ENCODE measurements at regions not wholly inside any gene's neighbourhood (a gene's known extent, or its start where the extent isn't known, plus 50 kb on each side); places are given as distances from the start of the nearest gene placed in this dataset.
A peak's percentile ranks its signal among the peaks of the same experiment; 100 is the strongest.
"Not testable (repeated sequence)": the region's sequence is repeated elsewhere in the genome, so short reads cannot be mapped to it uniquely, and the experiment has no call there.

- Histone ChIP-seq H3K4me1 (ENCODE audit: control insufficient read depth, insufficient read depth, low read length) (peaks cover 1% of the 10 kb centered on the region; the same call in 1 of the 2 replicates), H3K36me3 (ENCODE audit: control insufficient read depth, insufficient read depth, low read length) (no peaks in the 10 kb centered on the region), H3K27me3 (ENCODE audit: control insufficient read depth, insufficient read depth, low read length) (no peaks in the 10 kb centered on the region), H3K27ac (ENCODE audit: low read length) (no peak overlapping the region), H3K9me3 (ENCODE audit: control insufficient read depth, insufficient read depth, low read length) (no peaks in the 10 kb centered on the region), H3K4me3 (ENCODE audit: low read length) (no peak overlapping the region)
- no peak for DNase-seq (ENCODE audit: low read depth, low spot score)
- no CpG with 5 or more reads among the region's 3 CpGs for WGBS (ENCODE audit: insufficient coverage, insufficient read length)
Measured at GRCh38 chr13:103515410-103515809, 449.2 kb upstream of the SLC10A2 start.

- no peaks in the 10 kb centered on the region for H3K36me3 ChIP-seq (ENCODE audit: control insufficient read depth, insufficient read depth, low read length)
- H3K4me1 ChIP-seq (ENCODE audit: control insufficient read depth, insufficient read depth, low read length): peaks cover 1% of the 10 kb centered on the region; the same call in 1 of the 2 replicates
- no peaks in the 10 kb centered on the region for H3K9me3 ChIP-seq (ENCODE audit: control insufficient read depth, insufficient read depth, low read length)
- no peak overlapping the region for H3K4me3 ChIP-seq (ENCODE audit: low read length)
- no peak for DNase-seq (ENCODE audit: low read depth, low spot score)
- H3K27ac ChIP-seq (ENCODE audit: low read length): no peak overlapping the region
- H3K27me3 ChIP-seq (ENCODE audit: control insufficient read depth, insufficient read depth, low read length): no peaks in the 10 kb centered on the region
- WGBS (ENCODE audit: insufficient coverage, insufficient read length): no CpG with 5 or more reads among the region's 2 CpGs
Measured at GRCh38 chr13:103514619-103515018, 448.4 kb upstream of the SLC10A2 start.

GRCh38 chr13:103514188-103514587 is 448.0 kb upstream of the SLC10A2 start:
- H3K27me3 ChIP-seq (ENCODE audit: control insufficient read depth, insufficient read depth, low read length): no peaks in the 10 kb centered on the region
- H3K9me3 ChIP-seq (ENCODE audit: control insufficient read depth, insufficient read depth, low read length): no peaks in the 10 kb centered on the region
- H3K27ac ChIP-seq (ENCODE audit: low read length): no peak overlapping the region
- H3K4me1 ChIP-seq (ENCODE audit: control insufficient read depth, insufficient read depth, low read length): peaks cover 1% of the 10 kb centered on the region; the same call in 1 of the 2 replicates
- no peaks in the 10 kb centered on the region for H3K36me3 ChIP-seq (ENCODE audit: control insufficient read depth, insufficient read depth, low read length)
- no peak for DNase-seq (ENCODE audit: low read depth, low spot score)
- no CpG with 5 or more reads among the region's 1 CpG for WGBS (ENCODE audit: insufficient coverage, insufficient read length)
- H3K4me3 ChIP-seq (ENCODE audit: low read length): no peak overlapping the region

- H3K27me3 ChIP-seq (ENCODE audit: control insufficient read depth, insufficient read depth, low read length): no peaks in the 10 kb centered on the region
Measured at GRCh38 chr13:103510007-103510535, 443.9 kb upstream of the SLC10A2 start.

GRCh38 chr13:103497404-103497803 is 431.2 kb upstream of the SLC10A2 start:
- DNase-seq (ENCODE audit: low read depth, low spot score): no peak
- WGBS (ENCODE audit: insufficient coverage, insufficient read length): no CpG with 5 or more reads among the region's 1 CpG
- H3K27me3 ChIP-seq (ENCODE audit: control insufficient read depth, insufficient read depth, low read length): no peaks in the 10 kb centered on the region
- H3K36me3 ChIP-seq (ENCODE audit: control insufficient read depth, insufficient read depth, low read length): no peaks in the 10 kb centered on the region
- H3K4me3 ChIP-seq (ENCODE audit: low read length): no peak overlapping the region
- H3K9me3 ChIP-seq (ENCODE audit: control insufficient read depth, insufficient read depth, low read length): no peaks in the 10 kb centered on the region
- no peaks in the 10 kb centered on the region for H3K4me1 ChIP-seq (ENCODE audit: control insufficient read depth, insufficient read depth, low read length)
- H3K27ac ChIP-seq (ENCODE audit: low read length): no peak overlapping the region

More at GRCh38 chr13:103510007-103510535, 443.9 kb upstream of the SLC10A2 start:
- Histone ChIP-seq H3K4me3 (ENCODE audit: low read length) (no peak overlapping the region), H3K9me3 (ENCODE audit: control insufficient read depth, insufficient read depth, low read length) (no peaks in the 10 kb centered on the region), H3K27ac (ENCODE audit: low read length) (no peak overlapping the region), H3K4me1 (ENCODE audit: control insufficient read depth, insufficient read depth, low read length) (no peaks in the 10 kb centered on the region), H3K36me3 (ENCODE audit: control insufficient read depth, insufficient read depth, low read length) (no peaks in the 10 kb centered on the region)
- DNase-seq (ENCODE audit: low read depth, low spot score): no peak
- no CpG with 5 or more reads among the region's 13 CpGs for WGBS (ENCODE audit: insufficient coverage, insufficient read length)

- Histone ChIP-seq H3K36me3 (ENCODE audit: control insufficient read depth, insufficient read depth, low read length) (no peaks in the 10 kb centered on the region), H3K27me3 (ENCODE audit: control insufficient read depth, insufficient read depth, low read length) (no peaks in the 10 kb centered on the region), H3K4me3 (ENCODE audit: low read length) (no peak overlapping the region), H3K4me1 (ENCODE audit: control insufficient read depth, insufficient read depth, low read length) (no peaks in the 10 kb centered on the region), H3K27ac (ENCODE audit: low read length) (no peak overlapping the region), H3K9me3 (ENCODE audit: control insufficient read depth, insufficient read depth, low read length) (no peaks in the 10 kb centered on the region)
- no CpG with 5 or more reads among the region's 2 CpGs for WGBS (ENCODE audit: insufficient coverage, insufficient read length)
- DNase-seq (ENCODE audit: low read depth, low spot score): no peak
Measured at GRCh38 chr13:103487841-103488240, 421.6 kb upstream of the SLC10A2 start.

- DNase-seq (ENCODE audit: low read depth, low spot score): no peak
- H3K4me1 ChIP-seq (ENCODE audit: control insufficient read depth, insufficient read depth, low read length): no peaks in the 10 kb centered on the region
- H3K4me3 ChIP-seq (ENCODE audit: low read length): no peak overlapping the region
- no peak overlapping the region for H3K27ac ChIP-seq (ENCODE audit: low read length)
- H3K36me3 ChIP-seq (ENCODE audit: control insufficient read depth, insufficient read depth, low read length): no peaks in the 10 kb centered on the region
- no peaks in the 10 kb centered on the region for H3K27me3 ChIP-seq (ENCODE audit: control insufficient read depth, insufficient read depth, low read length)
- H3K9me3 ChIP-seq (ENCODE audit: control insufficient read depth, insufficient read depth, low read length): no peaks in the 10 kb centered on the region
- WGBS (ENCODE audit: insufficient coverage, insufficient read length): no CpG with 5 or more reads among the region's 1 CpG
Measured at GRCh38 chr13:103473081-103473480, 406.9 kb upstream of the SLC10A2 start.

GRCh38 chr13:103471896-103472295 is 405.7 kb upstream of the SLC10A2 start:
- Histone ChIP-seq H3K27me3 (ENCODE audit: control insufficient read depth, insufficient read depth, low read length) (no peaks in the 10 kb centered on the region), H3K36me3 (ENCODE audit: control insufficient read depth, insufficient read depth, low read length) (no peaks in the 10 kb centered on the region), H3K27ac (ENCODE audit: low read length) (no peak overlapping the region), H3K4me3 (ENCODE audit: low read length) (no peak overlapping the region), H3K4me1 (ENCODE audit: control insufficient read depth, insufficient read depth, low read length) (no peaks in the 10 kb centered on the region), H3K9me3 (ENCODE audit: control insufficient read depth, insufficient read depth, low read length) (no peaks in the 10 kb centered on the region)
- no CpG with 5 or more reads among the region's 4 CpGs for WGBS (ENCODE audit: insufficient coverage, insufficient read length)
- DNase-seq (ENCODE audit: low read depth, low spot score): peak; percentile 0

GRCh38 chr13:103469771-103470170 is 403.6 kb upstream of the SLC10A2 start:
- H3K9me3 ChIP-seq (ENCODE audit: control insufficient read depth, insufficient read depth, low read length): no peaks in the 10 kb centered on the region
- no peaks in the 10 kb centered on the region for H3K27me3 ChIP-seq (ENCODE audit: control insufficient read depth, insufficient read depth, low read length)
- H3K4me1 ChIP-seq (ENCODE audit: control insufficient read depth, insufficient read depth, low read length): no peaks in the 10 kb centered on the region
- DNase-seq (ENCODE audit: low read depth, low spot score): no peak
- WGBS (ENCODE audit: insufficient coverage, insufficient read length): no CpG with 5 or more reads among the region's 1 CpG
- no peak overlapping the region for H3K4me3 ChIP-seq (ENCODE audit: low read length)
- H3K27ac ChIP-seq (ENCODE audit: low read length): no peak overlapping the region
- no peaks in the 10 kb centered on the region for H3K36me3 ChIP-seq (ENCODE audit: control insufficient read depth, insufficient read depth, low read length)

- Histone ChIP-seq H3K36me3 (ENCODE audit: control insufficient read depth, insufficient read depth, low read length) (no peaks in the 10 kb centered on the region), H3K27me3 (ENCODE audit: control insufficient read depth, insufficient read depth, low read length) (no peaks in the 10 kb centered on the region), H3K4me1 (ENCODE audit: control insufficient read depth, insufficient read depth, low read length) (no peaks in the 10 kb centered on the region), H3K4me3 (ENCODE audit: low read length) (no peak overlapping the region), H3K9me3 (ENCODE audit: control insufficient read depth, insufficient read depth, low read length) (no peaks in the 10 kb centered on the region), H3K27ac (ENCODE audit: low read length) (no peak overlapping the region)
- WGBS (ENCODE audit: insufficient coverage, insufficient read length): no CpG with 5 or more reads among the region's 5 CpGs
- DNase-seq (ENCODE audit: low read depth, low spot score): no peak
Measured at GRCh38 chr13:103466761-103467160, 400.5 kb upstream of the SLC10A2 start.

GRCh38 chr13:103460246-103460645 is 394.0 kb upstream of the SLC10A2 start:
- WGBS (ENCODE audit: insufficient coverage, insufficient read length): no CpG with 5 or more reads among the region's 3 CpGs
- not testable (repeated sequence) for H3K27me3 ChIP-seq (ENCODE audit: control insufficient read depth, insufficient read depth, low read length); H3K4me3 ChIP-seq (ENCODE audit: low read length); DNase-seq (ENCODE audit: low read depth, low spot score); H3K4me1 ChIP-seq (ENCODE audit: control insufficient read depth, insufficient read depth, low read length); H3K36me3 ChIP-seq (ENCODE audit: control insufficient read depth, insufficient read depth, low read length); H3K9me3 ChIP-seq (ENCODE audit: control insufficient read depth, insufficient read depth, low read length); H3K27ac ChIP-seq (ENCODE audit: low read length)

Data from iPS DF 6.9 (cell line).